Loucy (cell line): ENCODE measurements at regions not wholly inside any gene's neighbourhood (a gene's known extent, or its start where the extent isn't known, plus 50 kb on each side); places are given as distances from the start of the nearest gene placed in this dataset.

ENCODE experiments used
- H2AFZ ChIP-seq: fragments of 200-600 bp; sonication (generic); 2 replicates; pipeline ENCODE4 v1.6.0; 2016; ENCODE audit warnings: antibody characterized with exemption, mild to moderate bottlenecking, low read length, moderate library complexity
- H3F3A ChIP-seq: fragments of 200-600 bp; 2 replicates; pipeline ENCODE4 v1.6.0; 2016; ENCODE audit warnings: antibody characterized with exemption, low read depth, mild to moderate bottlenecking
- H3K27me3 ChIP-seq: fragments of 200-600 bp; sonication (generic); 2 replicates; pipeline ENCODE4 v1.6.1; 2014; ENCODE audit warnings: low read length, mild to moderate bottlenecking; ENCODE audit not compliant: insufficient read depth, poor library complexity, severe bottlenecking
- H3K36me3 ChIP-seq: fragments of 200-600 bp; sonication (generic); 2 replicates; pipeline ENCODE4 v1.6.1; 2016; ENCODE audit warnings: low read length; ENCODE audit not compliant: insufficient read depth
- H3K4me1 ChIP-seq: fragments of 200-600 bp; sonication (generic); 2 replicates; pipeline ENCODE4 v1.5.1; 2014; ENCODE audit warnings: low read length, mild to moderate bottlenecking; ENCODE audit not compliant: insufficient read depth, poor library complexity, severe bottlenecking
- H3K4me2 ChIP-seq: fragments of 200-600 bp; sonication (generic); 2 replicates; pipeline ENCODE4 v1.6.0; 2014; ENCODE audit warnings: antibody characterized with exemption, low read length, low read depth, mild to moderate bottlenecking; ENCODE audit not compliant: poor library complexity, severe bottlenecking
- H3K4me3 ChIP-seq: fragments of 200-600 bp; sonication (generic); 2 replicates; pipeline ENCODE4 v1.5.1; 2014; ENCODE audit warnings: low read length, mild to moderate bottlenecking, mixed read lengths; ENCODE audit not compliant: poor library complexity, severe bottlenecking
- H3K79me2 ChIP-seq: fragments of 200-600 bp; sonication (generic); 2 replicates; pipeline ENCODE4 v1.6.1; 2014; ENCODE audit warnings: low read length; ENCODE audit not compliant: insufficient read depth
- H3K9ac ChIP-seq: fragments of 200-600 bp; sonication (generic); 2 replicates; pipeline ENCODE4 v1.6.0; 2014; ENCODE audit warnings: mild to moderate bottlenecking, low read depth, low read length, moderate library complexity; ENCODE audit not compliant: poor library complexity, severe bottlenecking
- H3K9me2 ChIP-seq: fragments of 200-600 bp; sonication (generic); replicated peaks from 2 replicates; pipeline ENCODE4 v1.6.1; 2016; ENCODE audit warnings: low read depth, low read length, mixed read lengths
- H3K9me3 ChIP-seq: fragments of 200-600 bp; sonication (generic); 2 replicates; pipeline ENCODE4 v1.6.1; 2014; ENCODE audit warnings: mild to moderate bottlenecking, antibody characterized with exemption, low read length, low read depth; ENCODE audit not compliant: insufficient read depth
- H4K20me1 ChIP-seq: fragments of 200-600 bp; sonication (generic); 2 replicates; pipeline ENCODE4 v1.6.0; 2014; ENCODE audit warnings: antibody characterized with exemption, low read length, mild to moderate bottlenecking; ENCODE audit not compliant: insufficient read depth, poor library complexity, severe bottlenecking
- CTCF ChIP-seq: fragments of 200-600 bp; sonication (generic); conservative IDR thresholded peaks from 2 replicates; pipeline ENCODE4 v1.5.1; 2014; ENCODE audit warnings: mild to moderate bottlenecking, antibody characterized with exemption, low read length
- EZH2phosphoT487 ChIP-seq: fragments of 200-600 bp; IDR thresholded peaks from 2 replicates; pipeline ENCODE4 v1.6.1; 2018; ENCODE audit warnings: antibody characterized with exemption, mild to moderate bottlenecking, moderate library complexity, borderline replicate concordance

- no peak for TF ChIP-seq CTCF
- no peak for TF ChIP-seq EZH2phosphoT487
- no peaks in the 10 kb centered on the region for H3K79me2 ChIP-seq
- H2AFZ ChIP-seq, result no peak overlapping the region
- no peaks in the 10 kb centered on the region for H3K36me3 ChIP-seq
- H3K9ac ChIP-seq, result no peak overlapping the region
- no peak overlapping the region for H3K4me3 ChIP-seq
- H4K20me1 ChIP-seq, result no peaks in the 10 kb centered on the region
- H3K4me2 ChIP-seq, result no peak overlapping the region
- no peaks in the 10 kb centered on the region for H3K9me3 ChIP-seq
- H3K9me2 ChIP-seq, result no peaks in the 10 kb centered on the region
- no peaks in the 10 kb centered on the region for H3K4me1 ChIP-seq
- no peaks in the 10 kb centered on the region for H3K27me3 ChIP-seq
- H3F3A ChIP-seq, result no peaks in the 10 kb centered on the region
Observed at GRCh38 chr4:184891816-184892397, 66.1 kb upstream of the ACSL1 start.

- no peak overlapping the region for H2AFZ ChIP-seq
- H3K4me1 ChIP-seq, result no peaks in the 10 kb centered on the region
- no peaks in the 10 kb centered on the region for H3K27me3 ChIP-seq
- H3K79me2 ChIP-seq, result no peaks in the 10 kb centered on the region
- H3K4me3 ChIP-seq, result no peak overlapping the region
- no peaks in the 10 kb centered on the region for H3K36me3 ChIP-seq
- TF ChIP-seq EZH2phosphoT487 (no peak), CTCF (no peak)
- no peaks in the 10 kb centered on the region for H3K9me3 ChIP-seq
- H3K9ac ChIP-seq, result no peak overlapping the region
- no peaks in the 10 kb centered on the region for H3F3A ChIP-seq
- no peak overlapping the region for H3K4me2 ChIP-seq
- no peaks in the 10 kb centered on the region for H4K20me1 ChIP-seq
- no peaks in the 10 kb centered on the region for H3K9me2 ChIP-seq
Observed at GRCh38 chr4:184892999-184893398, 67.2 kb upstream of the ACSL1 start.

- no peak overlapping the region for H3K4me2 ChIP-seq
- H3K9ac ChIP-seq, result no peak overlapping the region
- no peaks in the 10 kb centered on the region for H3K9me2 ChIP-seq
- no peaks in the 10 kb centered on the region for H4K20me1 ChIP-seq
- no peaks in the 10 kb centered on the region for H3K36me3 ChIP-seq
- no peaks in the 10 kb centered on the region for H3K79me2 ChIP-seq
- no peaks in the 10 kb centered on the region for H3F3A ChIP-seq
- no peak for TF ChIP-seq EZH2phosphoT487
- no peak for TF ChIP-seq CTCF
- no peaks in the 10 kb centered on the region for H3K9me3 ChIP-seq
- H3K27me3 ChIP-seq, result no peaks in the 10 kb centered on the region
- H2AFZ ChIP-seq, result no peak overlapping the region
- H3K4me1 ChIP-seq, result no peaks in the 10 kb centered on the region
- H3K4me3 ChIP-seq, result no peak overlapping the region
Observed at GRCh38 chr4:184893801-184894571, 68.2 kb upstream of the ACSL1 start.
